ENCODE measurements at regions not wholly inside any gene's neighbourhood (a gene's known extent, or its start where the extent isn't known, plus 50 kb on each side); places are given as distances from the start of the nearest gene placed in this dataset.

DNA sequence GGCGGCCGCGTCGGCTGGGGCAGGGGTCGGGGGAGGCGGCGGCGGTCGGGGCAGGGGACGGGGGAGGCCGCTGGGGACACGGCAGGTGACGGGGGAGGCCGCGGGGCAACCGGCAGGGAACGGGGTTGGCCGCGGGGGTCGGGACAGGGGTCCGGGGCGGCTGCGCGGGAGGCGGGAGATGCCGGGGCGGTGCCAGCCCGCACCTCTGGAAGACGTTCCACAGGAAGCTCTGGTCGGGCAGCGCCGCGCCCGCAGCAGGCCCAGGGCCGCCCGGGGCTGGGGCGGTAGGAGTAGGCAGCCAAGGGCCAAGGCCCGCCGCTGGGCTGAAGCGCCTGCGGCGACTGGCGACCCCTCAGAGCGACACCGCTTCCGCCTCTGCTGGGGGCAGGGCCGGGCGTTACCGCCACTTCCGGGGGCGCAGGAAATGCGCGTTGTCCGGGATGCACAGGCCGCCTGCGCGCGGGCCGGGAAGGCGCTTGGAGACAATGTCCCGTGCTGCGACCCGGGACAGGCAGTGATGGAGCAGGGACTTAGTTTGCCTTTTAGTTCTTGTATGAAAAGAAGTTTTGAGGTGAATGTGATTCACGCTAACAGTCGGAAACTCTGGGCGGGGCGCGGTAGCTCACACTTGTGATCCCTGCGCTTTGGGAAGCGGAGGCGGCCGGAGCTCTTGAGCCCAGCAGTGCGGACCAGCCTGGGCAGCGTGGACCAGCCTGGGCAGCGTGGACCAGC, 110.0 kb upstream of the LPCAT1 start (continued):
- TF ChIP-seq, protein P1, sequence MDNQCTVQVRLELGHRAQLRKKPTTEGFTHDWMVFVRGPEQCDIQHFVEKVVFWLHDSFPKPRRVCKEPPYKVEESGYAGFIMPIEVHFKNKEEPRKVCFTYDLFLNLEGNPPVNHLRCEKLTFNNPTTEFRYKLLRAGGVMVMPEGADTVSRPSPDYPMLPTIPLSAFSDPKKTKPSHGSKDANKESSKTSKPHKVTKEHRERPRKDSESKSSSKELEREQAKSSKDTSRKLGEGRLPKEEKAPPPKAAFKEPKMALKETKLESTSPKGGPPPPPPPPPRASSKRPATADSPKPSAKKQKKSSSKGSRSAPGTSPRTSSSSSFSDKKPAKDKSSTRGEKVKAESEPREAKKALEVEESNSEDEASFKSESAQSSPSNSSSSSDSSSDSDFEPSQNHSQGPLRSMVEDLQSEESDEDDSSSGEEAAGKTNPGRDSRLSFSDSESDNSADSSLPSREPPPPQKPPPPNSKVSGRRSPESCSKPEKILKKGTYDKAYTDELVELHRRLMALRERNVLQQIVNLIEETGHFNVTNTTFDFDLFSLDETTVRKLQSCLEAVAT (IDR thresholded peaks at IDR 0.05), result 0 out of 2 replicates have a peak, but pooled peaks have one; percentile 35
- TF ChIP-seq STAT3 (IDR thresholded peaks at IDR 0.05; ENCODE audit: low read depth, low read length) (no peak), ZZZ3 (IDR thresholded peaks at IDR 0.05; ENCODE audit: control insufficient read depth, insufficient read length, low read depth) (no peak), ZNF217 (IDR thresholded peaks at IDR 0.05) (no peak; the same call in 1 of the 2 replicates), TBL1XR1 (IDR thresholded peaks at IDR 0.05; ENCODE audit: low read depth, low read length) (no peak; the same call in 1 of the 2 replicates), ESRRA (IDR thresholded peaks at IDR 0.05; ENCODE audit: low read length) (no peak), HDAC2 (IDR thresholded peaks at IDR 0.05) (no peak), TCF3 (IDR thresholded peaks at IDR 0.05; ENCODE audit: borderline replicate concordance, insufficient read depth, low read depth, low read length) (no peak), SMARCA5 (IDR thresholded peaks at IDR 0.05) (peak; percentile 32; the same call in 1 of the 2 replicates)
- TF ChIP-seq, protein P2, sequence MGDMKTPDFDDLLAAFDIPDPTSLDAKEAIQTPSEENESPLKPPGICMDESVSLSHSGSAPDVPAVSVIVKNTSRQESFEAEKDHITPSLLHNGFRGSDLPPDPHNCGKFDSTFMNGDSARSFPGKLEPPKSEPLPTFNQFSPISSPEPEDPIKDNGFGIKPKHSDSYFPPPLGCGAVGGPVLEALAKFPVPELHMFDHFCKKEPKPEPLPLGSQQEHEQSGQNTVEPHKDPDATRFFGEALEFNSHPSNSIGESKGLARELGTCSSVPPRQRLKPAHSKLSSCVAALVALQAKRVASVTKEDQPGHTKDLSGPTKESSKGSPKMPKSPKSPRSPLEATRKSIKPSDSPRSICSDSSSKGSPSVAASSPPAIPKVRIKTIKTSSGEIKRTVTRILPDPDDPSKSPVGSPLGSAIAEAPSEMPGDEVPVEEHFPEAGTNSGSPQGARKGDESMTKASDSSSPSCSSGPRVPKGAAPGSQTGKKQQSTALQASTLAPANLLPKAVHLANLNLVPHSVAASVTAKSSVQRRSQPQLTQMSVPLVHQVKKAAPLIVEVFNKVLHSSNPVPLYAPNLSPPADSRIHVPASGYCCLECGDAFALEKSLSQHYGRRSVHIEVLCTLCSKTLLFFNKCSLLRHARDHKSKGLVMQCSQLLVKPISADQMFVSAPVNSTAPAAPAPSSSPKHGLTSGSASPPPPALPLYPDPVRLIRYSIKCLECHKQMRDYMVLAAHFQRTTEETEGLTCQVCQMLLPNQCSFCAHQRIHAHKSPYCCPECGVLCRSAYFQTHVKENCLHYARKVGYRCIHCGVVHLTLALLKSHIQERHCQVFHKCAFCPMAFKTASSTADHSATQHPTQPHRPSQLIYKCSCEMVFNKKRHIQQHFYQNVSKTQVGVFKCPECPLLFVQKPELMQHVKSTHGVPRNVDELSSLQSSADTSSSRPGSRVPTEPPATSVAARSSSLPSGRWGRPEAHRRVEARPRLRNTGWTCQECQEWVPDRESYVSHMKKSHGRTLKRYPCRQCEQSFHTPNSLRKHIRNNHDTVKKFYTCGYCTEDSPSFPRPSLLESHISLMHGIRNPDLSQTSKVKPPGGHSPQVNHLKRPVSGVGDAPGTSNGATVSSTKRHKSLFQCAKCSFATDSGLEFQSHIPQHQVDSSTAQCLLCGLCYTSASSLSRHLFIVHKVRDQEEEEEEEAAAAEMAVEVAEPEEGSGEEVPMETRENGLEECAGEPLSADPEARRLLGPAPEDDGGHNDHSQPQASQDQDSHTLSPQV (IDR thresholded peaks at IDR 0.05), result no peak
- TF ChIP-seq, protein P3, sequence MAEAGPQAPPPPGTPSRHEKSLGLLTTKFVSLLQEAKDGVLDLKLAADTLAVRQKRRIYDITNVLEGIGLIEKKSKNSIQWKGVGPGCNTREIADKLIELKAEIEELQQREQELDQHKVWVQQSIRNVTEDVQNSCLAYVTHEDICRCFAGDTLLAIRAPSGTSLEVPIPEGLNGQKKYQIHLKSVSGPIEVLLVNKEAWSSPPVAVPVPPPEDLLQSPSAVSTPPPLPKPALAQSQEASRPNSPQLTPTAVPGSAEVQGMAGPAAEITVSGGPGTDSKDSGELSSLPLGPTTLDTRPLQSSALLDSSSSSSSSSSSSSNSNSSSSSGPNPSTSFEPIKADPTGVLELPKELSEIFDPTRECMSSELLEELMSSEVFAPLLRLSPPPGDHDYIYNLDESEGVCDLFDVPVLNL (IDR thresholded peaks at IDR 0.05; ENCODE audit: low read depth, low read length), result no peak
- TF ChIP-seq, protein P4, sequence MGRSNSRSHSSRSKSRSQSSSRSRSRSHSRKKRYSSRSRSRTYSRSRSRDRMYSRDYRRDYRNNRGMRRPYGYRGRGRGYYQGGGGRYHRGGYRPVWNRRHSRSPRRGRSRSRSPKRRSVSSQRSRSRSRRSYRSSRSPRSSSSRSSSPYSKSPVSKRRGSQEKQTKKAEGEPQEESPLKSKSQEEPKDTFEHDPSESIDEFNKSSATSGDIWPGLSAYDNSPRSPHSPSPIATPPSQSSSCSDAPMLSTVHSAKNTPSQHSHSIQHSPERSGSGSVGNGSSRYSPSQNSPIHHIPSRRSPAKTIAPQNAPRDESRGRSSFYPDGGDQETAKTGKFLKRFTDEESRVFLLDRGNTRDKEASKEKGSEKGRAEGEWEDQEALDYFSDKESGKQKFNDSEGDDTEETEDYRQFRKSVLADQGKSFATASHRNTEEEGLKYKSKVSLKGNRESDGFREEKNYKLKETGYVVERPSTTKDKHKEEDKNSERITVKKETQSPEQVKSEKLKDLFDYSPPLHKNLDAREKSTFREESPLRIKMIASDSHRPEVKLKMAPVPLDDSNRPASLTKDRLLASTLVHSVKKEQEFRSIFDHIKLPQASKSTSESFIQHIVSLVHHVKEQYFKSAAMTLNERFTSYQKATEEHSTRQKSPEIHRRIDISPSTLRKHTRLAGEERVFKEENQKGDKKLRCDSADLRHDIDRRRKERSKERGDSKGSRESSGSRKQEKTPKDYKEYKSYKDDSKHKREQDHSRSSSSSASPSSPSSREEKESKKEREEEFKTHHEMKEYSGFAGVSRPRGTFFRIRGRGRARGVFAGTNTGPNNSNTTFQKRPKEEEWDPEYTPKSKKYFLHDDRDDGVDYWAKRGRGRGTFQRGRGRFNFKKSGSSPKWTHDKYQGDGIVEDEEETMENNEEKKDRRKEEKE (IDR thresholded peaks at IDR 0.05), result no peak
- TF ChIP-seq, protein P5, sequence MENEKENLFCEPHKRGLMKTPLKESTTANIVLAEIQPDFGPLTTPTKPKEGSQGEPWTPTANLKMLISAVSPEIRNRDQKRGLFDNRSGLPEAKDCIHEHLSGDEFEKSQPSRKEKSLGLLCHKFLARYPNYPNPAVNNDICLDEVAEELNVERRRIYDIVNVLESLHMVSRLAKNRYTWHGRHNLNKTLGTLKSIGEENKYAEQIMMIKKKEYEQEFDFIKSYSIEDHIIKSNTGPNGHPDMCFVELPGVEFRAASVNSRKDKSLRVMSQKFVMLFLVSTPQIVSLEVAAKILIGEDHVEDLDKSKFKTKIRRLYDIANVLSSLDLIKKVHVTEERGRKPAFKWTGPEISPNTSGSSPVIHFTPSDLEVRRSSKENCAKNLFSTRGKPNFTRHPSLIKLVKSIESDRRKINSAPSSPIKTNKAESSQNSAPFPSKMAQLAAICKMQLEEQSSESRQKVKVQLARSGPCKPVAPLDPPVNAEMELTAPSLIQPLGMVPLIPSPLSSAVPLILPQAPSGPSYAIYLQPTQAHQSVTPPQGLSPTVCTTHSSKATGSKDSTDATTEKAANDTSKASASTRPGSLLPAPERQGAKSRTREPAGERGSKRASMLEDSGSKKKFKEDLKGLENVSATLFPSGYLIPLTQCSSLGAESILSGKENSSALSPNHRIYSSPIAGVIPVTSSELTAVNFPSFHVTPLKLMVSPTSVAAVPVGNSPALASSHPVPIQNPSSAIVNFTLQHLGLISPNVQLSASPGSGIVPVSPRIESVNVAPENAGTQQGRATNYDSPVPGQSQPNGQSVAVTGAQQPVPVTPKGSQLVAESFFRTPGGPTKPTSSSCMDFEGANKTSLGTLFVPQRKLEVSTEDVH (IDR thresholded peaks at IDR 0.05; ENCODE audit: low read depth, partially characterized antibody), result no peak
- TF ChIP-seq, protein P6, sequence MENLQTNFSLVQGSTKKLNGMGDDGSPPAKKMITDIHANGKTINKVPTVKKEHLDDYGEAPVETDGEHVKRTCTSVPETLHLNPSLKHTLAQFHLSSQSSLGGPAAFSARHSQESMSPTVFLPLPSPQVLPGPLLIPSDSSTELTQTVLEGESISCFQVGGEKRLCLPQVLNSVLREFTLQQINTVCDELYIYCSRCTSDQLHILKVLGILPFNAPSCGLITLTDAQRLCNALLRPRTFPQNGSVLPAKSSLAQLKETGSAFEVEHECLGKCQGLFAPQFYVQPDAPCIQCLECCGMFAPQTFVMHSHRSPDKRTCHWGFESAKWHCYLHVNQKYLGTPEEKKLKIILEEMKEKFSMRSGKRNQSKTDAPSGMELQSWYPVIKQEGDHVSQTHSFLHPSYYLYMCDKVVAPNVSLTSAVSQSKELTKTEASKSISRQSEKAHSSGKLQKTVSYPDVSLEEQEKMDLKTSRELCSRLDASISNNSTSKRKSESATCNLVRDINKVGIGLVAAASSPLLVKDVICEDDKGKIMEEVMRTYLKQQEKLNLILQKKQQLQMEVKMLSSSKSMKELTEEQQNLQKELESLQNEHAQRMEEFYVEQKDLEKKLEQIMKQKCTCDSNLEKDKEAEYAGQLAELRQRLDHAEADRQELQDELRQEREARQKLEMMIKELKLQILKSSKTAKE (IDR thresholded peaks at IDR 0.05; ENCODE audit: low read depth, poor library complexity, severe bottlenecking), result no peak

Data from GM12878 (cell line).